Fibroblast of mammary gland (primary cell): ENCODE measurements at regions not wholly inside any gene's neighbourhood (a gene's known extent, or its start where the extent isn't known, plus 50 kb on each side); places are given as distances from the start of the nearest gene placed in this dataset.
A peak's percentile ranks its signal among the peaks of the same experiment; 100 is the strongest.

Source experiments
- DNase-seq: peaks from one replicate; pipeline ENCODE4 v3.0.0-alpha.2; 2010; ENCODE audit warnings: low read depth
- H3K4me3 ChIP-seq: 2 replicates; pipeline ENCODE4 v1.5.1; 2011; ENCODE audit warnings: low read depth, mild to moderate bottlenecking, low read length, moderate library complexity; ENCODE audit not compliant: control insufficient read depth
- TF ChIP-seq, protein P1 (sequence below): conservative IDR thresholded peaks from 2 replicates; pipeline ENCODE4 v1.5.1; 2011; ENCODE audit warnings: low read depth, low read length, inconsistent platforms; ENCODE audit not compliant: control insufficient read depth, insufficient read depth

DNA sequence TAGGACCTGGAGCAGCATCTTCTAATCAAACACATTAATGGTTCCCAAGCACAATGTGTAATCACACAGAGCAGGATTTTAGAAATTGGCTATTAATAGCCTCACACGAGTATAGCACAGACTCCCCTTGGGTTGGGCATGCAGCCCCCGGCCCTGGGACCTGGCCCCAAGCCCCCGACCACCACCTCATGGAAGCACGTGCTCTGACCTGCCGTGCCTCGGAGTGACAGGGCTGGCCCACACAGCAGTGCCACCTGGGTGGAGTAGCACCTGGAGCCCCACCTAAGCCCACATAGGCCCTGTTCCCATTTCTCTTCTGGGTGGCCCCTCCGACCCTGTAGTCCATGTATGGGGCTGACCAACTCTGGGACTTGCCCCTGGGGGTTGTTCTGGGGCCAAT, 171.8 kb downstream of the TTLL2 start:
- TF ChIP-seq, protein P1, sequence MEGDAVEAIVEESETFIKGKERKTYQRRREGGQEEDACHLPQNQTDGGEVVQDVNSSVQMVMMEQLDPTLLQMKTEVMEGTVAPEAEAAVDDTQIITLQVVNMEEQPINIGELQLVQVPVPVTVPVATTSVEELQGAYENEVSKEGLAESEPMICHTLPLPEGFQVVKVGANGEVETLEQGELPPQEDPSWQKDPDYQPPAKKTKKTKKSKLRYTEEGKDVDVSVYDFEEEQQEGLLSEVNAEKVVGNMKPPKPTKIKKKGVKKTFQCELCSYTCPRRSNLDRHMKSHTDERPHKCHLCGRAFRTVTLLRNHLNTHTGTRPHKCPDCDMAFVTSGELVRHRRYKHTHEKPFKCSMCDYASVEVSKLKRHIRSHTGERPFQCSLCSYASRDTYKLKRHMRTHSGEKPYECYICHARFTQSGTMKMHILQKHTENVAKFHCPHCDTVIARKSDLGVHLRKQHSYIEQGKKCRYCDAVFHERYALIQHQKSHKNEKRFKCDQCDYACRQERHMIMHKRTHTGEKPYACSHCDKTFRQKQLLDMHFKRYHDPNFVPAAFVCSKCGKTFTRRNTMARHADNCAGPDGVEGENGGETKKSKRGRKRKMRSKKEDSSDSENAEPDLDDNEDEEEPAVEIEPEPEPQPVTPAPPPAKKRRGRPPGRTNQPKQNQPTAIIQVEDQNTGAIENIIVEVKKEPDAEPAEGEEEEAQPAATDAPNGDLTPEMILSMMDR, result no peak
- no peak for DNase-seq
- H3K4me3 ChIP-seq, result no peak overlapping the region

DNA sequence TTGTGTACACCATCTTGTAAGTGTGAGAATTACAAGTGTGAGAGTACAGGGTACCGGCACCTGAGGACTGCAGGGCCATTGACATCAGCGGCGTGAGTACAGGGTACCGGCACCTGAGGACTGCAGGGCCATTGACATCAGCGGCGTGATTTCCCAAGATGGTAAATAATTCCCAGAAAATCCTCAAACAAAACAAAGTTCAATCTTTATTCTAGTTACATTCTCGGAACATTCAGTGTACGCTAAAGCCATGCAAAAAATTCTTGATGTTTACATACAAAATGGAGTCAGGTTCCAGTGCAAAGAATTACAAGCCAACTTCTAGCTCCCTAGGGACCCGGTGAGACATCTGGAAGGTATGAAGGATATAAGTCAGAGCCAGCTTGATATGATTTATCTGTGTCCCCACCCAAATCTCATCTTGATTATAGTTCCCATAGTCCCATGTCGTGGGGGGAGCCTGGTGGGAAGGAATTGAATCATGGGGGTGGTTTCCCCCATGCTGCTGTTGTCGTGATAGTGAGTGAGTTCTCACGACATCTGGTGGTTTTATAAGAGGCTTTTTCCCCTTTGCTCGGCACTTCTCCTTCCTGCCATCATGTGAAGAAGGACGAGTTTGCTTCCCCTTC, 172.7 kb downstream of the TTLL2 start:
- peak; percentile 11 for DNase-seq
- TF ChIP-seq, protein P1, result no peak
- no peak overlapping the region for H3K4me3 ChIP-seq

- H3K4me3 ChIP-seq, result no peak overlapping the region
- DNase-seq, result no peak
- TF ChIP-seq, protein P1, result no peak
Measured at GRCh38 chr6:167499161-167499660, 174.3 kb downstream of the TTLL2 start.

DNA sequence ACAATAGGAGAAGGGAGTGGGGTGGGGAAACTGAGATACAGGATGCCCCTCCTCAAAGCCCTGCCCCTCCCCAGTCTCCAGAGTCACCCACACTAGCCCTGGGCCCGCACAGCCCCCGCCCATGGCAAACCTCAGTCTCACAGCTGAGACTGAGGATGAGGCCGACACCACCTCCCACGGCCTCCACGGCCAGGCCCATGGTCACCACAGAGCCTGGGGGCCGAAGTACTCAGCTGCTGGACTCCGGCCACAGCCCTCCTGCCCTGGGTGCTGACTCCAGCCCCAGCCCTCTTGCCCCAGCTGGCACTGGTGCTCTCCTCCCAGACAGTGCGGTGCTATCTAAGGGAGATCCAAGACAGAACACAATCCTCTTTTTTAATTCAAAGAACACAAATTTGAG, 176.1 kb downstream of the TTLL2 start:
- no peak for DNase-seq
- no peak overlapping the region for H3K4me3 ChIP-seq
- TF ChIP-seq, protein P1, result no peak

DNA sequence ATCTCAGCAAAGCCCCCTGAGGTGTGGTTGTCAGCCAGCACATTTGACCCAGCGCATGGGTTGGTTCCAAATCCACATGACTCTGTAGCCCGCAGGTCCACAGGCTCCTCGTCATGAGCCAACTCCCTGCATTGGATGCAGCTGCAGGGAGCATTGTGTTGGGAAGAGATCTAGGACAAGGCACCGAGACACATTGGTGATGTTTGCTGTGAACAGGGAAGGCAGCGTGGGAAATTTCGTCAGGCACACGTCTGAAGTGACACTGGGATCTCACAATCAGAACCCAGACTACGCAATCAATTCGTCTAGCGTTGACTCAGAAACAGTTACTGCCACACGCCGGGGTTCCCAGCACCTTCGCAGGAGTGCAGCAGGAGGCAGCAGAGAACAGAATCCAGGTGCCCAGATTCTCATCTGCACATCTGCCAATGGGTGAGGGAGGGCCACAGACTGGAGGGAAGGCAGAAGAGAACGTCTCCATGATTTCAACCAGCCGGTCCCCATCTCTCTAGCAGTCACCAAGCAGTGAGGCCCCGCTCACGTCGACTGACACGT, 177.0 kb downstream of the TTLL2 start:
- no peak for DNase-seq
- TF ChIP-seq, protein P1, result no peak

DNA sequence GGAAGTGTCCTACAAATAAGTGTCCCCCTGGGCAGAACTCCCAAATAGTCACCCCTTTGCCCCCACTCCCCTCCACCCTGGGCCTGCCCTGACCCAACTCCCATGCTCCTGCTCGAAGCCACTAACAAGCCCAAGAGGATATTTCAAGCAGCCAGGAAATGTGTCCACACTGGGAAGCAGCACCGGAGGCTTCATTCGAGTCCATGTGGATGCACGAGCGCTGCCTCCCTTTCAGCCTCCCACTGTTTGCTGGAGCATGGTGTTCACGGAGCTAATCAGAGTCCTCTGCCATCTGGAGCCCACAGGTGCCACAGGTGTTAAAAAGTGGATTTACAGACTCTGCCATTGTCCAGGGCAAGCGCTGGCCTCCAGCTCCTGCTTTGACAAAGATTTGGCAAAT, 177.6 kb downstream of the TTLL2 start:
- no peak for DNase-seq
- TF ChIP-seq, protein P1, result no peak
- no peak overlapping the region for H3K4me3 ChIP-seq

More for the DNA sequence above, 177.0 kb downstream of the TTLL2 start:
- no peak overlapping the region for H3K4me3 ChIP-seq
